D721Med (cell line): ENCODE measurements at regions not wholly inside any gene's neighbourhood (a gene's known extent, or its start where the extent isn't known, plus 50 kb on each side); places are given as distances from the start of the nearest gene placed in this dataset.

Source experiments
- DNase-seq: peaks from one replicate; pipeline ENCODE4 v3.0.0; 2011; ENCODE audit warnings: low spot score; ENCODE audit not compliant: insufficient read length
- FAIRE-seq: peaks from 2 replicates; lab custom pipeline; 2011; peaks lifted over from hg19 to GRCh38; lab: Jason Lieb, UNC
- CTCF ChIP-seq: IDR thresholded peaks from 2 replicates; pipeline ENCODE4 v1.5.1; 2012; ENCODE audit warnings: mild to moderate bottlenecking, control low read depth; ENCODE audit not compliant: insufficient read depth; ENCODE audit errors: missing control alignments

DNA sequence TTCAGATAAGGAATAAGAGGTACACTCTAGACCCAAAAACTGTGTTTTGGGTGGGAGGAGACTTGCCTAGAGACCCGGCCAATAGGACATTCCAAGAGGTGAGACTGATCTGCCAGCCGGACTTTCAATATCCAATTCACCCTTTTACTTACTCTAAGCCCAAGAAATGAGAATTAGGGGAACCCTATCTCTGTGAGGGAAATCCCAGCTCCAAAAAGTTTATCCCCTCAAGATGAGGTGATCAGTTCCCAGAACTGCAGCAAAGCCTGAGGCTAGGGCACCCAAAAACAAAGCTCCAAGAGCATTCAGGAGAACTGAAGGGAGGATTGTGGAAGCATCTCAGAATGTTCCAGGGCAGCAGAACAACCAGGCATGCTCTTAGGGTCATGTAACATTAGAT lies 251.7 kb downstream of the PTTG2 start:
- DNase-seq: no peak
- no peak for FAIRE-seq
- no peak for TF ChIP-seq CTCF

- TF ChIP-seq CTCF: no peak
- no peak for DNase-seq
- FAIRE-seq: no peak
Observed at GRCh38 chr4:38213083-38213805, 253.0 kb downstream of the PTTG2 start.

GRCh38 chr4:38222892-38223291 lies 262.7 kb downstream of the PTTG2 start:
- TF ChIP-seq CTCF: no peak
- DNase-seq: no peak
- FAIRE-seq: no peak

DNA sequence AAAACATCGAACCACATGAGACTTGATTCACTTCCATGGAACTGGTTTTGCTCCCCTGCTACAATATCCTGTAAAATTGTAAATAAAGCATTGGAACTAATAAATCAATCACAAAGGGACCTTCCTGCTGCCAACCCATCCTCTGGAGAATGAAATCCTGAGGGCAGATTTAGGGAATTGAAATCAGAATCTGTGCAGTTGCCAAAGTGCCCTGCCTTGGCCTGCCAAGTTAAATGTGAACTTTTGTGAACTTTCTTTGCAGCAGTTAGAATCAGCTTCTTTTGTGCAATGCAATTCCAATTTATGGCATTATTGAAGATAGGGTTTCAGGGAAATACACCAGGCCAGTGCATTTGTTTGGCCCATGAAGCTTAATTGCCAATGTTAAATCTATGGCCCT lies 263.1 kb downstream of the PTTG2 start:
- FAIRE-seq (no peak), DNase-seq (no peak)
- no peak for TF ChIP-seq CTCF

- TF ChIP-seq CTCF: no peak
- DNase-seq: no peak
- FAIRE-seq: no peak
Observed at GRCh38 chr4:38223782-38224236, 263.6 kb downstream of the PTTG2 start.

GRCh38 chr4:38224850-38225249 lies 264.7 kb downstream of the PTTG2 start:
- no peak for TF ChIP-seq CTCF
- FAIRE-seq (no peak), DNase-seq (no peak)

DNA sequence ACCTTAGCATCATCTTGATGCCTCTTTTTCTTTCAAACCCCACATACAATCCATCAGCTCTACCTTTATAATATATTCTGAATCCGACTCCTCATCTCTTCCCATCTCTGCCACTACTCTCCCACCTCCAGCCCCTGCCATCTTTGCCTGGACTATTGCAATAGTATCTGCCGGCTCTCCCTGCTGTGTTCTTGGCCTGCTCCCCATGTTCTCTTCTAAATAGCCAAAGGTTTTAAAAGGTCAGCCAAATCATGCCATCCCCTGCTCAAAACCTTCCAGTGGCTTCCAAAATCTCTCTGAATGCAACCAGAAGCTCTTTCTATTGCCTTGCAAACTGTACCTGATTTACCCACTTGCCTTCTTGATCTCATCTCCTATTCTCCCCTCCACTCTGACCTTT lies 266.0 kb downstream of the PTTG2 start:
- DNase-seq (no peak), FAIRE-seq (no peak)
- no peak for TF ChIP-seq CTCF
